SJSA1 (cell line): ENCODE measurements at regions not wholly inside any gene's neighbourhood (a gene's known extent, or its start where the extent isn't known, plus 50 kb on each side); places are given as distances from the start of the nearest gene placed in this dataset.
A peak's percentile ranks its signal among the peaks of the same experiment; 100 is the strongest.

ENCODE experiments used
- DNase-seq, 2 experiments: peaks; one replicate each; pipeline ENCODE4 v3.0.0-alpha.2; 2015 to 2020; ENCODE audit warnings: low spot score in 2 of 2, low read depth in 1 of 2
- H3K27ac ChIP-seq: fragments of 250-450 bp; sonication (Bioruptor Pico); 2 replicates; pipeline ENCODE4 v1.5.1; 2020; ENCODE audit warnings: mild to moderate bottlenecking, moderate library complexity
- H3K27me3 ChIP-seq: fragments of 250-450 bp; sonication (Bioruptor Pico); replicated peaks from 2 replicates; pipeline ENCODE4 v1.5.1; 2020; ENCODE audit warnings: mild to moderate bottlenecking, moderate library complexity
- H3K36me3 ChIP-seq: fragments of 250-450 bp; sonication (Bioruptor Pico); 2 replicates; pipeline ENCODE4 v1.5.1; 2020; ENCODE audit warnings: mild to moderate bottlenecking
- H3K4me1 ChIP-seq: fragments of 250-450 bp; sonication (Bioruptor Pico); replicated peaks from 2 replicates; pipeline ENCODE4 v1.6.1; 2021; ENCODE audit warnings: mild to moderate bottlenecking
- H3K4me3 ChIP-seq: fragments of 250-450 bp; sonication (Bioruptor Pico); 2 replicates; pipeline ENCODE4 v1.5.1; 2020; ENCODE audit warnings: mild to moderate bottlenecking
- H3K9me3 ChIP-seq: fragments of 250-450 bp; sonication (Bioruptor Pico); replicated peaks from 2 replicates; pipeline ENCODE4 v1.5.1; 2020; ENCODE audit warnings: mild to moderate bottlenecking

- no peaks in the 10 kb centered on the region for H3K9me3 ChIP-seq
- H3K4me3 ChIP-seq = no peak overlapping the region
- no peak for DNase-seq
- no peak overlapping the region for H3K27ac ChIP-seq
- no peaks in the 10 kb centered on the region for H3K36me3 ChIP-seq
- H3K4me1 ChIP-seq = peaks cover 8% of the 10 kb centered on the region
- H3K27me3 ChIP-seq = no peaks in the 10 kb centered on the region
These were observed 308.6 kb upstream of the ZFP64 start for GRCh38 chr20:52500157-52500556.

GRCh38 chr20:52497731-52498130 lies 306.2 kb upstream of the ZFP64 start:
- H3K36me3 ChIP-seq = no peaks in the 10 kb centered on the region
- 0 out of 2 replicates have a peak overlapping the region, but pooled peaks have one; percentile 20 for H3K27ac ChIP-seq
- no peaks in the 10 kb centered on the region for H3K27me3 ChIP-seq
- no peaks in the 10 kb centered on the region for H3K9me3 ChIP-seq
- peaks cover 32% of the 10 kb centered on the region for H3K4me1 ChIP-seq
- H3K4me3 ChIP-seq = no peak overlapping the region
- DNase-seq = peak in 1 of 2 experiments; percentile 19

GRCh38 chr20:52496191-52496590 lies 304.6 kb upstream of the ZFP64 start:
- Histone ChIP-seq H3K4me1 (peaks cover 41% of the 10 kb centered on the region), H3K4me3 (no peak overlapping the region), H3K36me3 (no peaks in the 10 kb centered on the region), H3K27me3 (no peaks in the 10 kb centered on the region), H3K9me3 (no peaks in the 10 kb centered on the region), H3K27ac (no peak overlapping the region)
- no peak for DNase-seq

GRCh38 chr20:52494244-52494643 lies 302.7 kb upstream of the ZFP64 start:
- Histone ChIP-seq H3K27ac (peak overlapping the region; percentile 80), H3K4me1 (peaks cover 56% of the 10 kb centered on the region), H3K36me3 (no peaks in the 10 kb centered on the region), H3K9me3 (no peaks in the 10 kb centered on the region), H3K27me3 (no peaks in the 10 kb centered on the region), H3K4me3 (no peak overlapping the region)
- DNase-seq = peak; percentile 74 to 81

GRCh38 chr20:52493171-52493721 lies 301.7 kb upstream of the ZFP64 start:
- no peaks in the 10 kb centered on the region for H3K36me3 ChIP-seq
- peak overlapping the region; percentile 80 for H3K27ac ChIP-seq
- H3K27me3 ChIP-seq = no peaks in the 10 kb centered on the region
- peaks cover 56% of the 10 kb centered on the region for H3K4me1 ChIP-seq
- peak; percentile 50 to 77 for DNase-seq
- peak overlapping the region; percentile 20 for H3K4me3 ChIP-seq
- H3K9me3 ChIP-seq = no peaks in the 10 kb centered on the region

GRCh38 chr20:52490711-52491430 lies 299.3 kb upstream of the ZFP64 start:
- Histone ChIP-seq H3K36me3 (no peaks in the 10 kb centered on the region), H3K9me3 (no peaks in the 10 kb centered on the region), H3K27me3 (no peaks in the 10 kb centered on the region), H3K27ac (peak overlapping the region; percentile 88), H3K4me1 (peaks cover 52% of the 10 kb centered on the region), H3K4me3 (peak overlapping the region; percentile 14; the same call in 1 of the 2 replicates)
- DNase-seq = peak; percentile 69 to 76

GRCh38 chr20:52484438-52484837 lies 292.9 kb upstream of the ZFP64 start:
- Histone ChIP-seq H3K4me1 (peaks cover 38% of the 10 kb centered on the region), H3K4me3 (no peak overlapping the region), H3K27ac (peak overlapping the region; percentile 90), H3K9me3 (no peaks in the 10 kb centered on the region), H3K36me3 (no peaks in the 10 kb centered on the region), H3K27me3 (no peaks in the 10 kb centered on the region)
- peak; percentile 64 to 96 for DNase-seq

GRCh38 chr20:52483382-52483781 lies 291.8 kb upstream of the ZFP64 start:
- H3K36me3 ChIP-seq = no peaks in the 10 kb centered on the region
- no peaks in the 10 kb centered on the region for H3K9me3 ChIP-seq
- peaks cover 38% of the 10 kb centered on the region for H3K4me1 ChIP-seq
- no peaks in the 10 kb centered on the region for H3K27me3 ChIP-seq
- no peak overlapping the region for H3K4me3 ChIP-seq
- DNase-seq = no peak
- peak overlapping the region; percentile 90 for H3K27ac ChIP-seq

GRCh38 chr20:52482044-52482443 lies 290.5 kb upstream of the ZFP64 start:
- no peak overlapping the region for H3K27ac ChIP-seq
- H3K4me1 ChIP-seq = peaks cover 38% of the 10 kb centered on the region
- no peaks in the 10 kb centered on the region for H3K36me3 ChIP-seq
- no peaks in the 10 kb centered on the region for H3K27me3 ChIP-seq
- no peak overlapping the region for H3K4me3 ChIP-seq
- DNase-seq = no peak
- no peaks in the 10 kb centered on the region for H3K9me3 ChIP-seq

GRCh38 chr20:52481443-52481842 lies 289.9 kb upstream of the ZFP64 start:
- H3K4me3 ChIP-seq = no peak overlapping the region
- H3K9me3 ChIP-seq = no peaks in the 10 kb centered on the region
- H3K27me3 ChIP-seq = no peaks in the 10 kb centered on the region
- H3K4me1 ChIP-seq = peaks cover 38% of the 10 kb centered on the region
- DNase-seq = no peak
- H3K36me3 ChIP-seq = no peaks in the 10 kb centered on the region
- H3K27ac ChIP-seq = no peak overlapping the region

- Histone ChIP-seq H3K9me3 (no peaks in the 10 kb centered on the region), H3K4me3 (no peak overlapping the region), H3K27ac (no peak overlapping the region), H3K27me3 (no peaks in the 10 kb centered on the region), H3K4me1 (no peaks in the 10 kb centered on the region), H3K36me3 (no peaks in the 10 kb centered on the region)
- no peak for DNase-seq
These were observed 284.6 kb upstream of the ZFP64 start for GRCh38 chr20:52476074-52476750.

- Histone ChIP-seq H3K27me3 (no peaks in the 10 kb centered on the region), H3K9me3 (no peaks in the 10 kb centered on the region), H3K4me1 (no peaks in the 10 kb centered on the region), H3K36me3 (no peaks in the 10 kb centered on the region), H3K4me3 (no peak overlapping the region), H3K27ac (no peak overlapping the region)
- DNase-seq = no peak
These were observed 281.6 kb upstream of the ZFP64 start for GRCh38 chr20:52473186-52473585.

GRCh38 chr20:52470561-52470960 lies 279.0 kb upstream of the ZFP64 start:
- Histone ChIP-seq H3K27ac (no peak overlapping the region), H3K4me1 (no peaks in the 10 kb centered on the region), H3K9me3 (no peaks in the 10 kb centered on the region), H3K36me3 (no peaks in the 10 kb centered on the region), H3K27me3 (no peaks in the 10 kb centered on the region), H3K4me3 (no peak overlapping the region)
- DNase-seq = no peak

GRCh38 chr20:52469128-52469527 lies 277.5 kb upstream of the ZFP64 start:
- H3K4me3 ChIP-seq = no peak overlapping the region
- DNase-seq = no peak
- no peaks in the 10 kb centered on the region for H3K4me1 ChIP-seq
- no peaks in the 10 kb centered on the region for H3K9me3 ChIP-seq
- no peak overlapping the region for H3K27ac ChIP-seq
- no peaks in the 10 kb centered on the region for H3K36me3 ChIP-seq
- no peaks in the 10 kb centered on the region for H3K27me3 ChIP-seq
